ENCODE measurements at regions not wholly inside any gene's neighbourhood (a gene's known extent, or its start where the extent isn't known, plus 50 kb on each side); places are given as distances from the start of the nearest gene placed in this dataset.

DNA sequence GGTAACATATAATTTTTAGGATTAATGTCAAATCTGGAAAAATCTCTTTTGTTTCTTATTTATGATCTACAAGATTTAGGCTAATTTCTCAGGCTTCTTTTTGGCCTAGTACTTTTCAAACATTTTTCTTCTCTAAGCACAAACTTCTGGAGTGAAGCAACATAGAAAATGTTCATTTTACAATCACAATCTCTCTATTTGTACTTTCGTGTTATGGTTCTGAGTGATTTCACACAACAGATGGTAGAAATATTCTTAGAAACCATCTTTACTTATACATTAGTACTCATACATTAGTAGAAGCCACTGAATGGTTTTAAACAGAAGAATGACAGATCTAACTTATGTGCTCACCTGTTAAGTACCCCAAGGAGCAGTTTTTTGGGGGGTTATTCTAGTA lies 106.3 kb upstream of the ANO3 start:
- Histone ChIP-seq H4K20me1 (ENCODE audit: insufficient read depth) (no peaks in the 10 kb centered on the region), H3K79me2 (ENCODE audit: insufficient read depth, low read length) (no peaks in the 10 kb centered on the region), H3K36me3 (ENCODE audit: control insufficient read depth in 1 of 2, insufficient read depth in 2 of 2, low read length in 2 of 2) (no peaks in the 10 kb centered on the region), H3K9ac (ENCODE audit: low read length) (no peak overlapping the region), H3K4me3 (replicated peaks in 1 of 2; ENCODE audit: low read depth in 1 of 2, low read length in 2 of 2) (no peak overlapping the region), H3K4me2 (ENCODE audit: low read length) (no peak overlapping the region), H3K4me1 (ENCODE audit: control insufficient read depth in 1 of 2, insufficient read depth in 2 of 2, low read length in 2 of 2) (no peaks in the 10 kb centered on the region), H3K27me3 (ENCODE audit: insufficient read depth, low read length) (no peaks in the 10 kb centered on the region), H3K27ac (ENCODE audit: low read depth, low read length) (no peak overlapping the region), H2AFZ (ENCODE audit: low read depth, low read length, poor library complexity, severe bottlenecking) (no peak overlapping the region), H3K9me2 (ENCODE audit: insufficient read depth) (no peaks in the 10 kb centered on the region), H3K9me3 (ENCODE audit: control insufficient read depth in 1 of 2, insufficient read depth in 1 of 2, low read depth in 1 of 2, low read length in 2 of 2) (peaks cover 4 to 20% of the 10 kb centered on the region in 2 experiments; a peak in 2 of 4 replicates)
- DNase-seq (ENCODE audit: low read depth, low spot score) (no peak), ATAC-seq (no peak)
- POLR2A ChIA-PET: no interaction called here
- BruUV-seq (replicated peaks): no TSS peak
- TF ChIP-seq ELF1 (IDR thresholded peaks at IDR 0.05; ENCODE audit: borderline replicate concordance, low read depth) (no peak), POLR2AphosphoS5 (IDR thresholded peaks at IDR 0.05; ENCODE audit: low read depth, low read length) (no peak), SP1 (IDR thresholded peaks at IDR 0.05; ENCODE audit: low read depth) (no peak), CBX3 (IDR thresholded peaks at IDR 0.05; ENCODE audit: low read depth) (no peak), FOSL1 (IDR thresholded peaks at IDR 0.05; ENCODE audit: low read depth) (no peak), SRF (IDR thresholded peaks at IDR 0.05; ENCODE audit: low read depth) (no peak), JUND (IDR thresholded peaks at IDR 0.05) (no peak), ZFX (IDR thresholded peaks at IDR 0.05) (no peak), ZNF274 (IDR thresholded peaks at IDR 0.05; ENCODE audit: low read depth, low read length) (no peak), POLR2A (IDR thresholded peaks at IDR 0.05; ENCODE audit: borderline replicate concordance, extremely low read depth, insufficient read depth, insufficient read length) (no peak)
- TF ChIP-seq, protein P1, sequence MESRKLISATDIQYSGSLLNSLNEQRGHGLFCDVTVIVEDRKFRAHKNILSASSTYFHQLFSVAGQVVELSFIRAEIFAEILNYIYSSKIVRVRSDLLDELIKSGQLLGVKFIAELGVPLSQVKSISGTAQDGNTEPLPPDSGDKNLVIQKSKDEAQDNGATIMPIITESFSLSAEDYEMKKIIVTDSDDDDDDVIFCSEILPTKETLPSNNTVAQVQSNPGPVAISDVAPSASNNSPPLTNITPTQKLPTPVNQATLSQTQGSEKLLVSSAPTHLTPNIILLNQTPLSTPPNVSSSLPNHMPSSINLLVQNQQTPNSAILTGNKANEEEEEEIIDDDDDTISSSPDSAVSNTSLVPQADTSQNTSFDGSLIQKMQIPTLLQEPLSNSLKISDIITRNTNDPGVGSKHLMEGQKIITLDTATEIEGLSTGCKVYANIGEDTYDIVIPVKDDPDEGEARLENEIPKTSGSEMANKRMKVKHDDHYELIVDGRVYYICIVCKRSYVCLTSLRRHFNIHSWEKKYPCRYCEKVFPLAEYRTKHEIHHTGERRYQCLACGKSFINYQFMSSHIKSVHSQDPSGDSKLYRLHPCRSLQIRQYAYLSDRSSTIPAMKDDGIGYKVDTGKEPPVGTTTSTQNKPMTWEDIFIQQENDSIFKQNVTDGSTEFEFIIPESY (IDR thresholded peaks at IDR 0.05; ENCODE audit: extremely low read depth, insufficient replicate concordance, low read length): no peak
- TF ChIP-seq, protein P2, sequence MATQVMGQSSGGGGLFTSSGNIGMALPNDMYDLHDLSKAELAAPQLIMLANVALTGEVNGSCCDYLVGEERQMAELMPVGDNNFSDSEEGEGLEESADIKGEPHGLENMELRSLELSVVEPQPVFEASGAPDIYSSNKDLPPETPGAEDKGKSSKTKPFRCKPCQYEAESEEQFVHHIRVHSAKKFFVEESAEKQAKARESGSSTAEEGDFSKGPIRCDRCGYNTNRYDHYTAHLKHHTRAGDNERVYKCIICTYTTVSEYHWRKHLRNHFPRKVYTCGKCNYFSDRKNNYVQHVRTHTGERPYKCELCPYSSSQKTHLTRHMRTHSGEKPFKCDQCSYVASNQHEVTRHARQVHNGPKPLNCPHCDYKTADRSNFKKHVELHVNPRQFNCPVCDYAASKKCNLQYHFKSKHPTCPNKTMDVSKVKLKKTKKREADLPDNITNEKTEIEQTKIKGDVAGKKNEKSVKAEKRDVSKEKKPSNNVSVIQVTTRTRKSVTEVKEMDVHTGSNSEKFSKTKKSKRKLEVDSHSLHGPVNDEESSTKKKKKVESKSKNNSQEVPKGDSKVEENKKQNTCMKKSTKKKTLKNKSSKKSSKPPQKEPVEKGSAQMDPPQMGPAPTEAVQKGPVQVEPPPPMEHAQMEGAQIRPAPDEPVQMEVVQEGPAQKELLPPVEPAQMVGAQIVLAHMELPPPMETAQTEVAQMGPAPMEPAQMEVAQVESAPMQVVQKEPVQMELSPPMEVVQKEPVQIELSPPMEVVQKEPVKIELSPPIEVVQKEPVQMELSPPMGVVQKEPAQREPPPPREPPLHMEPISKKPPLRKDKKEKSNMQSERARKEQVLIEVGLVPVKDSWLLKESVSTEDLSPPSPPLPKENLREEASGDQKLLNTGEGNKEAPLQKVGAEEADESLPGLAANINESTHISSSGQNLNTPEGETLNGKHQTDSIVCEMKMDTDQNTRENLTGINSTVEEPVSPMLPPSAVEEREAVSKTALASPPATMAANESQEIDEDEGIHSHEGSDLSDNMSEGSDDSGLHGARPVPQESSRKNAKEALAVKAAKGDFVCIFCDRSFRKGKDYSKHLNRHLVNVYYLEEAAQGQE (IDR thresholded peaks at IDR 0.05; ENCODE audit: low read depth): no peak
- CTCF ChIA-PET: no interaction called here
- intact Hi-C loops (cut with micrococcal nuclease): no loop called here
- RAD21 ChIA-PET (ENCODE audit: low non-redundant PET in 1 of 2, low total read pairs in 2 of 2, uncharacterized antibody in 2 of 2, unreplicated experiment in 2 of 2): no interaction called here

Data from HCT116 (cell line).